H9 (cell line): ENCODE measurements at regions not wholly inside any gene's neighbourhood (a gene's known extent, or its start where the extent isn't known, plus 50 kb on each side); places are given as distances from the start of the nearest gene placed in this dataset.

ENCODE experiments used
- DNase-seq: peaks from one replicate; pipeline ENCODE4 v3.0.0-alpha.2; 2017
- H2AFZ ChIP-seq: one replicate; pipeline ENCODE4 v1.6.1; 2013; ENCODE audit warnings: mild to moderate bottlenecking, low read length, control low read depth, moderate library complexity
- H2AK5ac ChIP-seq: 2 replicates; pipeline ENCODE4 v1.6.1; 2013; ENCODE audit warnings: low read length, control low read depth, mixed read lengths; ENCODE audit not compliant: insufficient read length
- H2BK120ac ChIP-seq: one replicate; pipeline ENCODE4 v1.6.1; 2013; ENCODE audit warnings: low read depth, mild to moderate bottlenecking, low read length, control low read depth, inconsistent platforms; ENCODE audit not compliant: poor library complexity, severe bottlenecking
- H2BK12ac ChIP-seq: 2 replicates; pipeline ENCODE4 v1.6.1; 2013; ENCODE audit warnings: low read length, control low read depth, mixed read lengths, low read depth; ENCODE audit not compliant: insufficient read length
- H2BK15ac ChIP-seq: 2 replicates; pipeline ENCODE4 v1.6.1; 2013; ENCODE audit warnings: low read depth, low read length, control low read depth
- H2BK20ac ChIP-seq: one replicate; pipeline ENCODE4 v1.6.1; 2013; ENCODE audit warnings: low read depth, mild to moderate bottlenecking, low read length, control low read depth, inconsistent platforms; ENCODE audit not compliant: poor library complexity, severe bottlenecking
- H2BK5ac ChIP-seq: 2 replicates; pipeline ENCODE4 v1.6.1; 2013; ENCODE audit warnings: low read length, control low read depth, mixed read lengths; ENCODE audit not compliant: insufficient read length
- H3K14ac ChIP-seq: 2 replicates; pipeline ENCODE4 v1.6.1; 2013; ENCODE audit warnings: low read length, control low read depth; ENCODE audit not compliant: insufficient read depth
- H3K18ac ChIP-seq: 2 replicates; pipeline ENCODE4 v1.6.1; 2013; ENCODE audit warnings: low read depth, mild to moderate bottlenecking, mixed read lengths, low read length, control low read depth; ENCODE audit not compliant: insufficient read length
- H3K23ac ChIP-seq: 2 replicates; pipeline ENCODE4 v1.6.1; 2013; ENCODE audit warnings: low read length, control low read depth, mixed read lengths, low read depth; ENCODE audit not compliant: insufficient read length
- H3K23me2 ChIP-seq: 2 replicates; pipeline ENCODE4 v1.6.1; 2013; ENCODE audit warnings: low read depth, mild to moderate bottlenecking, mixed read lengths, low read length, control low read depth; ENCODE audit not compliant: insufficient read length, poor library complexity, severe bottlenecking
- H3K27ac ChIP-seq: 2 replicates; pipeline ENCODE4 v1.5.1; 2013; ENCODE audit warnings: low read length, control low read depth, mixed read lengths, low read depth; ENCODE audit not compliant: insufficient read length
- H3K27me3 ChIP-seq: 2 replicates; pipeline ENCODE4 v1.6.1; 2013; ENCODE audit warnings: low read length, control low read depth, inconsistent platforms; ENCODE audit not compliant: insufficient read depth
- H3K4ac ChIP-seq: 2 replicates; pipeline ENCODE4 v1.6.1; 2013; ENCODE audit warnings: low read depth, mild to moderate bottlenecking, control low read depth, inconsistent platforms, low read length, moderate library complexity
- H3K4me1 ChIP-seq: 2 replicates; pipeline ENCODE4 v1.6.1; 2013; ENCODE audit warnings: low read length, control low read depth, inconsistent platforms; ENCODE audit not compliant: insufficient read depth
- H3K4me2 ChIP-seq: 2 replicates; pipeline ENCODE4 v1.6.1; 2013; ENCODE audit warnings: low read length, control low read depth, mixed read lengths; ENCODE audit not compliant: insufficient read length, insufficient read depth
- H3K56ac ChIP-seq: 2 replicates; pipeline ENCODE4 v1.6.1; 2013; ENCODE audit warnings: low read depth, mild to moderate bottlenecking, mixed read lengths, low read length, control low read depth; ENCODE audit not compliant: insufficient read length
- H3K79me1 ChIP-seq: 2 replicates; pipeline ENCODE4 v1.6.1; 2013; ENCODE audit warnings: low read depth, mild to moderate bottlenecking, moderate library complexity, low read length, control low read depth, inconsistent platforms; ENCODE audit not compliant: insufficient read depth, poor library complexity, severe bottlenecking
- H3K79me2 ChIP-seq: 2 replicates; pipeline ENCODE4 v1.6.1; 2013; ENCODE audit warnings: low read length, control low read depth, inconsistent platforms; ENCODE audit not compliant: insufficient read depth
- H3K9ac ChIP-seq: 2 replicates; pipeline ENCODE4 v1.6.1; 2013; ENCODE audit warnings: low read length, control low read depth, mixed read lengths; ENCODE audit not compliant: insufficient read length; ENCODE audit errors: extremely low read depth
- H3K9me3 ChIP-seq: one replicate; pipeline ENCODE4 v1.6.1; 2013; ENCODE audit warnings: low read depth, low read length, inconsistent platforms; ENCODE audit not compliant: control insufficient read depth
- H3T11ph ChIP-seq: one replicate; pipeline ENCODE4 v1.6.1; 2013; ENCODE audit warnings: mild to moderate bottlenecking, low read length, control low read depth, inconsistent platforms
- H4K20me1 ChIP-seq: one replicate; pipeline ENCODE4 v1.6.1; 2013; ENCODE audit not compliant: control insufficient read depth, insufficient read length, insufficient read depth
- H4K5ac ChIP-seq: 2 replicates; pipeline ENCODE4 v1.6.1; 2013; ENCODE audit warnings: low read depth, mild to moderate bottlenecking, mixed read lengths, low read length, control low read depth; ENCODE audit not compliant: insufficient read length
- H4K8ac ChIP-seq: replicated peaks from 2 replicates; pipeline ENCODE4 v1.6.1; 2013; ENCODE audit warnings: low read length, control low read depth, mixed read lengths, low read depth; ENCODE audit not compliant: insufficient read length
- H4K91ac ChIP-seq: 2 replicates; pipeline ENCODE4 v1.6.1; 2013; ENCODE audit warnings: low read depth, mild to moderate bottlenecking, moderate library complexity, mixed read lengths, low read length, control low read depth; ENCODE audit not compliant: insufficient read length
- H3K27ac Mint-ChIP-seq, 3 experiments: 2 replicates in 2 of 3; 3 replicates in 1 of 3; pipeline ENCODE4 v1.8.0; 2020 to 2021; ENCODE audit warnings: mixed read lengths in 3 of 3, mild to moderate bottlenecking in 1 of 3, moderate library complexity in 1 of 3
- H3K27me3 Mint-ChIP-seq: 2 replicates; pipeline ENCODE4 v1.8.0; 2021; ENCODE audit warnings: low read depth, mild to moderate bottlenecking, moderate library complexity, mixed read lengths
- H3K36me3 Mint-ChIP-seq, 3 experiments: 2 replicates in 2 of 3; 3 replicates in 1 of 3; pipeline ENCODE4 v1.8.0; 2020 to 2021; ENCODE audit warnings: low read depth in 3 of 3, mixed read lengths in 3 of 3; ENCODE audit not compliant: insufficient read depth in 1 of 3
- H3K4me1 Mint-ChIP-seq, 2 experiments: 2 replicates each; pipeline ENCODE4 v1.8.0; 2020; ENCODE audit warnings: mixed read lengths in 2 of 2
- H3K4me3 Mint-ChIP-seq, 2 experiments: 2 replicates in 1 of 2; 3 replicates in 1 of 2; pipeline ENCODE4 v1.8.0; 2020 to 2021; ENCODE audit warnings: mild to moderate bottlenecking in 2 of 2, mixed read lengths in 2 of 2, moderate library complexity in 1 of 2
- H3K9me3 Mint-ChIP-seq, 2 experiments: 2 replicates in 1 of 2; 3 replicates in 1 of 2; pipeline ENCODE4 v1.8.0; 2020; ENCODE audit warnings: mild to moderate bottlenecking in 2 of 2, mixed read lengths in 2 of 2, moderate library complexity in 1 of 2
- CTCF ChIP-seq: fragments of 200-600 bp; sonication (generic); conservative IDR thresholded peaks from 3 replicates; pipeline ENCODE4 v1.8.0; 2021; ENCODE audit warnings: antibody characterized with exemption, mild to moderate bottlenecking
- WGBS: extraction: QIAGEN DNeasy Blood & Tissue Kit; methylation state at CpG from one replicate; pipeline ENCODE4 v1.1.7; 2013; ENCODE audit warnings: missing lambda C conversion rate, low lambda C conversion rate, mixed read lengths; ENCODE audit not compliant: insufficient read length; ENCODE audit errors: extremely low coverage; 5-methylcytosine and 5-hydroxymethylcytosine counted together

GRCh38 chr5:160960592-160960991, 108.6 kb upstream of the ATP10B start:
- Histone ChIP-seq H3K4ac (no peak overlapping the region), H3K23me2 (no peaks in the 10 kb centered on the region), H2BK15ac (no peak overlapping the region), H2BK12ac (no peak overlapping the region), H3K9me3 (no peaks in the 10 kb centered on the region), H4K8ac (no peak overlapping the region), H3T11ph (no peak overlapping the region), H3K27me3 (no peaks in the 10 kb centered on the region), H3K56ac (no peak overlapping the region), H3K4me2 (no peak overlapping the region), H4K5ac (no peak overlapping the region), H3K18ac (no peak overlapping the region), H2AK5ac (no peak overlapping the region), H3K79me1 (no peaks in the 10 kb centered on the region), H2BK20ac (no peak overlapping the region), H2AFZ (no peak overlapping the region), H2BK120ac (no peak overlapping the region), H3K79me2 (no peaks in the 10 kb centered on the region), H3K27ac (no peak overlapping the region), H4K20me1 (no peaks in the 10 kb centered on the region), H2BK5ac (no peak overlapping the region), H3K14ac (no peak overlapping the region), H3K4me1 (no peaks in the 10 kb centered on the region), H4K91ac (no peak overlapping the region), H3K9ac (no peak overlapping the region), H3K23ac (no peak overlapping the region)
- Mint-ChIP-seq H3K9me3 (no peaks in the 10 kb centered on the region), H3K4me1 (peaks cover 2% of the 10 kb centered on the region in 2 experiments; a peak in 2 of 4 replicates), H3K27me3 (no peaks in the 10 kb centered on the region), H3K4me3 (no peak overlapping the region), H3K27ac (no peak overlapping the region), H3K36me3 (no peaks in the 10 kb centered on the region)
- no peak for TF ChIP-seq CTCF
- WGBS: no CpG with 5 or more reads among the region's 2 CpGs
- DNase-seq: no peak
